GM21526 (cell line): ENCODE measurements at regions not wholly inside any gene's neighbourhood (a gene's known extent, or its start where the extent isn't known, plus 50 kb on each side); places are given as distances from the start of the nearest gene placed in this dataset.

Experiments used
- ATAC-seq: cut with Tn5 transposase; IDR thresholded peaks from one replicate; pipeline ENCODE4 v1.9.1; 2021; ENCODE audit warnings: moderate library complexity; ENCODE audit not compliant: unreplicated experiment, low FRiP score

DNA sequence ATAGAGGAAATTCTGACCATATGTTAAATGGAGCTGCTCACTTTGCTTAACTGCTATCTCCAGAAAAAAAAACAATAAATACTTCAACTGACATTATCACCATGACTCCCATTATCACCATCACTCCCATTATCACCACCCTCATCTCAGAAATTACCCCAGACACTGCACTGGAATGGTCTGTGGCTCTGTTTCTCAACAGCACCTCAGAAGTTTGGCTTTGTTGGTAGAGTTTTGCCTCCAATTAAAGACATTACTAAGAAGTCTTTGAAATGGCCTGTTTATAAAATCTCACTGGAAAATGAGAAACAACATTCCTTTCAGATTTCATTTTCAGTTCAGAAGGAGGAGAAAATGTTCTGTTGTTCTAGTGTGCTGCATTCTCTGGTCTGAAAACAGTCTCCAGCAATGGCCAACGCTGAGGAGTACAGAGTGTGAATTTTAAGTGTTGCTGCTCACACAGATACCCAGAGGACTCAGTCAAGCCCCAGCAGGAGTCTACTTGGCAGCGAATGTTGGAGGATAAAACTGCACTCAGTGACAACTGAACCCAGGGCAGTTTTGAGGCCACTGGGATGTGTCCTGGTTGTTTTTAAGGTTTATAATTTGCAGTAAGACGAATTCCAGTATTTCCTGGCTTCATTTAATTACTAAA lies 364.5 kb upstream of the CDH2 start:
- no peak for ATAC-seq

- no peak for ATAC-seq
Measured at GRCh38 chr18:28529644-28530043, 352.7 kb upstream of the CDH2 start.

DNA sequence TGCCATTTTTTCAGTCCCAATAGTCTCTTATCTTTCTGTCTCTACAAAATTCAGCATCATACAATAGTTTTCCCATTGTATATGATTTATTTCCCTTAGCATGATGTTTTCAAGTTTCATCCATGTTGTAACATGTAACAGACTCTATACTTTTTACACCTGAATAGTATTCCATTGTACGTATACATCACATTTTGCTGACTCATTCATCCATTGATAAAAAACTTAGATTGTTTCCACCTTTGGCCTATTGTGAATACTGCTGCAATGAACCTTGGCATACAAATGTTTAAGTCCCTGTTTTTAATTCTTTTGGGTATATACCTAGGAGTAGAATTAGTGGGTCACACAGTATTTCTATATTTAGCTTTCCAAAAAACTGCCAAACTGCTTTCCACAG lies 349.3 kb upstream of the CDH2 start:
- no peak for ATAC-seq

DNA sequence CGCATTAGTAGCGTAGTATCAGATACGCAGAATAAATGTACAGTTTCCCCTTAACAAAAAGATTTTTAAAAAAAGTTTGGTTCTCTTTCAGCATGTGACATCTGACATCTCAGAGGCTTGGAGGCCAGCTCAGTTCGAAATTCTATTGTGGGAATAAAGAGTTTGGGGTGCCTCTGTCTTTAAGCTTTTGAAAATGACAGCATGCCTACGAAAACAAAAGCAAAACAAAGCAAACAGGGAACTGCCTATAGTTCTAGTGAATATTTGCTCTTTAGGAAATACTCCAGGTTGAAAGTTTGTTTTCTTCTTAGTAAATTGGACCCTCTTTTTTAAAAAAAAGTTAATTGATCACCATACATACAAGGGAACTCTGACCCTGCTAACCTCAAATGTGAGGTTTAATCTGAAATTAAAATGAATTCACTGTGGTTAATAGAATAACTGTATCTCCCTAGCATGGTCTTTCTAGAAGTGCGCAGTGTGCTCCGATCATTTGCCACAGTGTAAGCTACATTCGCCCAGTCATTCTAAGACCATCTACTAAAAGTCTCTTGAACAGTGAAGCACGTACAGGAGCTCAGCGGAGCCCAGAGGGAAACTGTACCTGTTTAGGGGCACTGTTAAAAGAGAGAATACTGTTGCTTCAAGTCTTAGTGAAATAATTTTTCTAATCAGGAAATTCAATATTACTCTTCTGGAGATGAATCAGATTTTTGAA lies 347.0 kb upstream of the CDH2 start:
- ATAC-seq = no peak

DNA sequence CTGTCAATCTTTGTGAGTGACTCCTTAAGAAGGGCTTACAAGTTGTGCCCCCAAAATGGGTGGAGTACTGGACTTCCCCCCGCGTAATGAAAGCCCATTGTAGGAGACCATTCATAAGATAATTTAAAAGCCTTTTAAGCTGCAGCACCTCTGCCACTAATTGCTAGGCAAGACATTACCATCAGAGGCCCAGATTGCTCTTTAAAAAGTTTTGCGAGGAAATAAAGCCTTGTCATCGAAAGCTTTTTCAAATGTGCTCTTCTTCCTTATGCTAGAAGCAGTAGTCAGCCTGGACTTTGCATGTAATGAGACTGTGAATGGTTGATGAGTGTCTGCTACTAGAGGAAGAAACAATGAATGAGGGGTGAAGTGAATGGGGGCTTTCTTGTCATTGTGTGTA lies 345.3 kb upstream of the CDH2 start:
- ATAC-seq = no peak

DNA sequence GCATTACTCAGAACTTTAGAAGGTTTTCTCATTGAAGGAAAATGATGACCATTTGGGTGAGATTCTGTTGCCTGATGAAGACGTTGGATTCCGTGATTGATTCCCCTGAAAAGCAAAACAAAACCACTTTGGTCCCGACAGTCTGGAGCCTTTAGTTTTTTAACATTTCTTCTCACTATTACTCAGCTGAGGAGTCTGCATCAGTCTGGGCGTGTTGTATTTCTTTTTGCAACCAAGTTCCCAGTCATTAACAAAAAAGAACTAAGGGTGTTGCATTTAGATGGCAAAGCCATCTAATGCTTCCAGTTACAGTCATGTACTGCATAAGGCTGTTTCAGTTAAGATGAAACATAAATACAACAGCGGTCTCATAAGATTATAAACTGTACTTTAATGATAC lies 343.1 kb upstream of the CDH2 start:
- ATAC-seq = no peak

DNA sequence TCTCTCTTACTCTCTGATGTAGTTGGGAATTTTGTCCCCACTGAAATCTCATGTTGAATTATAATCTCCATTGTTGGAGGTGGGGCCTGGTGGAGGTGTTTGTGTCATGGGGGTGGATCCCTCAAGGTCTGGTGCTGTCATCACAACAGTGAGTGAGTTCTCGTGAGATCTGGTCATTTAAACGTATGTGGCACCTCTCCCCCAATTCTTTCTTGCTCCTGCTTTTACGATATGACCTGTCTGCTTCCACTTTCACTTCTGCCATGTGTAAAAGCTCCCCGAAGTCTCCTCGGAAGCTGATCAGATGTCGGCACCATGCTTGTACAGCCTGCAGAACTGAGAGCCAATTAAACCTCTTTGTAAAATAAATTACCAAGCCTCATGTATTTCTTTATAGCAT lies 337.8 kb upstream of the CDH2 start:
- no peak for ATAC-seq

GRCh38 chr18:28512357-28512756 lies 335.4 kb upstream of the CDH2 start:
- no peak for ATAC-seq

GRCh38 chr18:28511413-28511821 lies 334.5 kb upstream of the CDH2 start:
- ATAC-seq = no peak

- no peak for ATAC-seq
Measured at GRCh38 chr18:28510210-28510609, 333.3 kb upstream of the CDH2 start.

DNA sequence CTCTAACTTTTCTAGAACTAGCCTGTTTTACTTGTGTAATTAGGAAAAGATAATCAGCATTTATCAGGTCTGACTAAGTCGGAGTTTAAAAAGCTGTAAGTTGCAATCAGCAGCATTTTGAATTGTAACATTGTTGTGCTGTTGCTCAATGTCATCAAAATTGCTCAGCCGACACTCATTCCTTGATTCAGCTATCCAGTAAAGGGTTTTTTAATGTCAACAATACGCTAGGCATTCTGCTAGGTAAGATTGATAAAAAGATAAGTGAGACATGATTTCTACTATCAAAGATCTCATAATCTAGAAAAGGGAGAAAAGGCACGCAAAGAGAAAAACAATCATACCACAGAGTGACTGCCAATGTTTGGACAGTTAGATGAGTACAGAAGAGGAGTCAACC lies 327.1 kb upstream of the CDH2 start:
- ATAC-seq = no peak

DNA sequence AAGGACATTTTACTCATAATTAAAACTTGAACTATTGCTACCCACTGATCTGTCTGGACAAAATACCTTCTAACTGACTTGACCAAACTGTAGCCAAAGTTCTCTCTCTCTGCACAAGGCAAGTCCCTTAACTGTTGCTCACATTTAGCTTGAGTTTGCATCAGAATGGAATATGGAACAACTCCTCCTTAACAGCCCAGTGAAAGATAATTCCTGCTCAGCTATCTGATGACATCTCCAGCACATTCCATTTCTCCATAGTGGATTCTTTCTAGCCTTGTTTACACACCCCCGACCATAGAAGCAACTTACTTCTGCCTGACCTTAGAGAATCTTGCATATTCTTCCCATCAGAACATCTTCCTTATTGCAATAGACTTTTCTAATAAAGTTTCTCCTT lies 317.2 kb upstream of the CDH2 start:
- no peak for ATAC-seq

GRCh38 chr18:28485918-28486317 lies 309.0 kb upstream of the CDH2 start:
- ATAC-seq = no peak

GRCh38 chr18:28485210-28485801 lies 308.4 kb upstream of the CDH2 start:
- no peak for ATAC-seq

DNA sequence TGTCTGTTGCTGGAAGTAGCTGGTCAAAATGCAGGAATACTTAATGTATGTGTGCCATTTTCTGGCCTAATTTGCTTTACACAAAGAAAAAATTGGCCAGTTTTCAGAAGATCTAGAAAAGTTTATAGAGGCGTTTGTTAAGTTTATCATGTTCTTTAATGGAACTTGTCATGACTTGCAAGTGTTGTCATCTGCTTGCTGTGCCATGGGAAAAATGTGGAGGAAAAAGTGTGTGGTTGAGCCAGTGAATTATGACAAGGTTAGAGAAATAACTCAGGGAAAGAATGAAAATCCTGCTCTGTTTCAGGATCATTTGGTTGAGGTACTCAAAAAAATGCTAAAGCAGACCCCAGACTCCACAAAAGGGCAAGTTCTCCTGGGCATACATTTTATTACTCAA lies 301.6 kb upstream of the CDH2 start:
- no peak for ATAC-seq

DNA sequence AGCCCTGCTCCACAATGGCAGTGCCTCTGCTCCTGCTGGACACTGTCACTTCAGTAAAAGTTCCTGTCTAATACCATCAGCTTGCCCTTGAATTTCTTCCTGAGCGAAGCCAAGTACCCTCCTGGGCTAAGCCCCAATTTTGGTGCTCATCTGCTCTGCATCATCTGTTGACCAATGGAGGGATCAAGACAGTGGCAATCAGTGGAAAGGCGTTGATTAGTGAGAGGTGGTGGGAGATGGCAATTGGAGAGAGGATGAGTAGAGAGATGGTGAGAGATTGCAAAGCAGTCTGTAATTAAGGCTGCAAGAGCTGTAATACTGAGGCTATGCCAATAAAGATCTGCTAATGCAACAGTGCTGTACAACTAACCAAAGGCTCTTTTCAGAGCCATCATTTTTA lies 299.4 kb upstream of the CDH2 start:
- no peak for ATAC-seq

- no peak for ATAC-seq
Measured at GRCh38 chr18:28469946-28470345, 293.0 kb upstream of the CDH2 start.

- ATAC-seq = no peak
Measured at GRCh38 chr18:28468901-28469300, 292.0 kb upstream of the CDH2 start.

DNA sequence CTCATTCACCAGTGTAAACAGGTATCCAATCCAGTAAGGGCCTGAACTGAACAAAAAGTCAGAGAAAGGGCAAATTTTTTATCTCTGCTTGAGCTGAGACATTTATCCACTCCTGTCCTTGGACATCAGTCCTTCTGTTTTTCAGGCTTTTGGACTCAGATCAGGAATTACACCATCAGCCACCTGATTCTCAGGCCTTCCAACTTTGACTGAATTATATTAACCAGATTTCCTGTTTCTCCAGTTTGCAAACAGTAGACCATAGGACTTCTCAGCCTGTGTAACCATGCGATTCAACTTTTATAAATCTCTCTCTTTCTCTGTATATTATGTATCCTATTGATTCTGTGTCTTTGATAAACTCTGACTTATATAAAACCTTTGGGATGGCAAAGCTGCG lies 289.3 kb upstream of the CDH2 start:
- no peak for ATAC-seq

DNA sequence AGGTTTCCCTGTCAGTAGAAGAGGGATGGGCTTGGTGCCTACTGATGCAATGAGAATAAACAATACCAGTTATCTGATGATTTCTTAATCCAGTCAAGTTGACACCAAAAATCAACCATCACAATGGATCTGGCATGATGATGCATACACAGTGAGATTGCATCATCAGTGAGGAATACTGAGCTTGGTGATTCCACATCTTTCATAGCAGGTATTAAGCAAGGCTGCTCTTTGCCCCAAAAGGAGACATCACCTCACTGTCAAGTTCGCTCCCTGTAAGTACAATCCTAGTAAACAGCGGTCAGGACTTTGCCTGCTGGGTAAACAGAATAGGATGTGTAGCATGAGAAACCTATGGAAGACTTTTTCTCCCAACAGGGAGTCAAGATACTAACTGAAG lies 282.7 kb upstream of the CDH2 start:
- ATAC-seq = no peak

- no peak for ATAC-seq
Measured at GRCh38 chr18:28458751-28459150, 281.8 kb upstream of the CDH2 start.

GRCh38 chr18:28457784-28458183 lies 280.9 kb upstream of the CDH2 start:
- no peak for ATAC-seq
